ENCODE measurements at regions not wholly inside any gene's neighbourhood (a gene's known extent, or its start where the extent isn't known, plus 50 kb on each side); places are given as distances from the start of the nearest gene placed in this dataset.

GRCh38 chr9:16352791-16353401 lies 517.6 kb downstream of the BNC2 start:
- no peak overlapping the region for H3K4me3 ChIP-seq (ENCODE audit: low read depth, low read length)
- TF ChIP-seq CTCF (IDR thresholded peaks at IDR 0.05; ENCODE audit: control insufficient read depth, extremely low read depth, insufficient read depth) = no peak
- no peak for DNase-seq (ENCODE audit: low read depth)

- H3K4me3 ChIP-seq (ENCODE audit: low read depth, low read length) = no peak overlapping the region
- TF ChIP-seq CTCF (IDR thresholded peaks at IDR 0.05; ENCODE audit: control insufficient read depth, extremely low read depth, insufficient read depth) = no peak
- DNase-seq (ENCODE audit: low read depth) = no peak
Measured at GRCh38 chr9:16356196-16356765, 514.2 kb downstream of the BNC2 start.

GRCh38 chr9:16357828-16358227 lies 512.6 kb downstream of the BNC2 start:
- no peak for DNase-seq (ENCODE audit: low read depth)
- TF ChIP-seq CTCF (IDR thresholded peaks at IDR 0.05; ENCODE audit: control insufficient read depth, extremely low read depth, insufficient read depth) = no peak
- no peak overlapping the region for H3K4me3 ChIP-seq (ENCODE audit: low read depth, low read length)

GRCh38 chr9:16358751-16359150 lies 511.7 kb downstream of the BNC2 start:
- no peak overlapping the region for H3K4me3 ChIP-seq (ENCODE audit: low read depth, low read length)
- no peak for DNase-seq (ENCODE audit: low read depth)

More at GRCh38 chr9:16358751-16359150, 511.7 kb downstream of the BNC2 start:
- TF ChIP-seq CTCF (IDR thresholded peaks at IDR 0.05; ENCODE audit: control insufficient read depth, extremely low read depth, insufficient read depth) = no peak
